Esophagus muscularis mucosa (tissue), 4 donors: ENCODE measurements at regions not wholly inside any gene's neighbourhood (a gene's known extent, or its start where the extent isn't known, plus 50 kb on each side); places are given as distances from the start of the nearest gene placed in this dataset.

Source experiments
- DNase-seq: peaks from one replicate; pipeline ENCODE4 v3.0.0-alpha.2; 2017; ENCODE audit errors: extremely low spot score
- H3K27ac ChIP-seq, 4 donors: fragments of 200-600 bp; sonication (generic); replicated peaks in 1 of 4; 1 replicate in 3 of 4; 2 replicates in 1 of 4; pipeline ENCODE4 v1.5.1; 2016 to 2019; ENCODE audit warnings: mild to moderate bottlenecking in 1 of 4
- H3K27me3 ChIP-seq, 4 donors: fragments of 200-600 bp; sonication (generic); one replicate each; pipeline versions ENCODE4 v1.5.1 to v1.6.0; 2016 to 2019
- H3K36me3 ChIP-seq, 4 donors: fragments of 200-600 bp; sonication (generic); one replicate each; pipeline ENCODE4 v1.5.1; 2016 to 2019
- H3K4me1 ChIP-seq, 4 donors: fragments of 200-600 bp; sonication (generic); one replicate each; pipeline ENCODE4 v1.5.1; 2016 to 2019
- H3K4me3 ChIP-seq, 4 donors: fragments of 200-600 bp; sonication (generic); 1 replicate in 2 of 4; 2 replicates in 2 of 4; pipeline ENCODE4 v1.5.1; 2016 to 2019; ENCODE audit warnings: mild to moderate bottlenecking in 4 of 4, moderate library complexity in 1 of 4
- H3K9me3 ChIP-seq, 4 donors: fragments of 200-600 bp; sonication (generic); 1 replicate in 3 of 4; 2 replicates in 1 of 4; pipeline ENCODE4 v1.5.1; 2016 to 2019
- EP300 ChIP-seq: sonication (generic); formaldehyde crosslinking; IDR thresholded peaks from one replicate; pipeline ENCODE4 v1.6.1; 2017; ENCODE audit warnings: antibody characterized with exemption
- POLR2A ChIP-seq: fragments of 450-650 bp; IDR thresholded peaks from one replicate; pipeline ENCODE4 v1.6.1; 2017; ENCODE audit warnings: antibody characterized with exemption, moderate library complexity, mild to moderate bottlenecking, low read depth
- POLR2AphosphoS5 ChIP-seq, 2 donors: sonication (generic); formaldehyde crosslinking; IDR thresholded peaks; one replicate each; pipeline ENCODE4 v1.6.1; 2017; ENCODE audit warnings: antibody characterized with exemption in 2 of 2
- WGBS: methylation state at CpG from one replicate; pipeline ENCODE4 v1.1.5; 2018; 5-methylcytosine and 5-hydroxymethylcytosine counted together
- intact Hi-C: fragments of 100-400 bp; cut with DNase I; formaldehyde crosslinking; loops from one replicate; pipeline ENCODE4 v1.15.1; 2023
- TF ChIP-seq, protein P1 (sequence below), 3 experiments: fragments of 200-600 bp in 2 of 3; fragments of 450-650 bp in 1 of 3; sonication (generic) in 2 of 3; IDR thresholded peaks; one replicate each; pipeline ENCODE4 v1.5.1; 2017 to 2019; ENCODE audit warnings: antibody characterized with exemption in 3 of 3, mild to moderate bottlenecking in 2 of 3, moderate library complexity in 1 of 3

DNA sequence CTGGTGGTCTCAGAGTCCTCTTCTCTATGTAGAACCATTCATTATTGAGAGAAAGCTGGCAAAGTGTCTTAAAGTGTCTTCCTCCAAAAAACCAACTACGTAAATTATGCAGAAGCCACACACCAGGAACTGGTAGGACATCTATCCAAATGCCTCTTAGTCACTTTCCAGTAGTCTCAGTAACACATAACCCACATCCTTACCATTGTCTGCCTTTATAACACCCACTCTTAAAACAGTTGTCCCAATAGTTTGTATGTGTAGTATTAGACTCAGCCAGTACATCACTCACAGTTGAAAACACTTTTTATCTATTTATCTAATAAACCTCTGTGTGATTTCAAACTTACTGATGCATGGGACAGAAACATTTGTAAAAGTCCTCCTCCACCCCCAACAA is 143.6 kb upstream of the HNRNPA3 start:
- 96% methylated on average over 1 of the region's 1 CpG for WGBS
- H3K36me3 ChIP-seq = no peaks in the 10 kb centered on the region
- H3K4me1 ChIP-seq = no peaks in the 10 kb centered on the region
- H3K4me3 ChIP-seq = no peak overlapping the region
- TF ChIP-seq POLR2A (no peak), POLR2AphosphoS5 (IDR thresholded peaks at IDR 0.05) (no peak), EP300 (no peak)
- no peak overlapping the region for H3K27ac ChIP-seq
- H3K9me3 ChIP-seq = no peaks in the 10 kb centered on the region
- intact Hi-C loops = no loop called here
- DNase-seq = no peak
- H3K27me3 ChIP-seq = no peaks in the 10 kb centered on the region

DNA sequence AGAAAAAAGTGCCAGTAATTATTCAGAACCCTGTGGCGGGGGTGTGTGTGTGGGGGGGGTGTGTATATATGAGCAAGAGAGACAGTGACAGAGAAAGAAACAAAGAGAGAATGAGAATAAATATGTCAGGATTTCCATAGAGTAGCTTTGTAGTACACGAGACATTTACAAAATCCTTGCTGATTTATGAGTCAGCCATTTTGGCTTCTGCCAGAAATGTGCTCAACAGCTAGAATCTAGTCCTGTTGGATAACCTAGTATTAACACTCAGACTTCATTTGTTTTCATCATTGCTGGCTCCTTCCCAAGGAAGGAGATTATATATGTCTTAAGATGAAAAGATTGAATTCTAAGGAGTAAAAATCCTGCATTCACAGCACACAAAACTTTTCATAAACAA is 140.5 kb upstream of the HNRNPA3 start:
- DNase-seq = no peak
- no peaks in the 10 kb centered on the region for H3K4me1 ChIP-seq
- H3K27me3 ChIP-seq = no peaks in the 10 kb centered on the region
- WGBS = 35% methylated on average over 2 of the region's 2 CpGs
- intact Hi-C loops = no loop called here
- H3K27ac ChIP-seq = no peak overlapping the region
- TF ChIP-seq, protein P1, sequence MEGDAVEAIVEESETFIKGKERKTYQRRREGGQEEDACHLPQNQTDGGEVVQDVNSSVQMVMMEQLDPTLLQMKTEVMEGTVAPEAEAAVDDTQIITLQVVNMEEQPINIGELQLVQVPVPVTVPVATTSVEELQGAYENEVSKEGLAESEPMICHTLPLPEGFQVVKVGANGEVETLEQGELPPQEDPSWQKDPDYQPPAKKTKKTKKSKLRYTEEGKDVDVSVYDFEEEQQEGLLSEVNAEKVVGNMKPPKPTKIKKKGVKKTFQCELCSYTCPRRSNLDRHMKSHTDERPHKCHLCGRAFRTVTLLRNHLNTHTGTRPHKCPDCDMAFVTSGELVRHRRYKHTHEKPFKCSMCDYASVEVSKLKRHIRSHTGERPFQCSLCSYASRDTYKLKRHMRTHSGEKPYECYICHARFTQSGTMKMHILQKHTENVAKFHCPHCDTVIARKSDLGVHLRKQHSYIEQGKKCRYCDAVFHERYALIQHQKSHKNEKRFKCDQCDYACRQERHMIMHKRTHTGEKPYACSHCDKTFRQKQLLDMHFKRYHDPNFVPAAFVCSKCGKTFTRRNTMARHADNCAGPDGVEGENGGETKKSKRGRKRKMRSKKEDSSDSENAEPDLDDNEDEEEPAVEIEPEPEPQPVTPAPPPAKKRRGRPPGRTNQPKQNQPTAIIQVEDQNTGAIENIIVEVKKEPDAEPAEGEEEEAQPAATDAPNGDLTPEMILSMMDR (IDR thresholded peaks at IDR 0.05) = no peak
- TF ChIP-seq POLR2A (no peak), POLR2AphosphoS5 (IDR thresholded peaks at IDR 0.05) (no peak), EP300 (no peak)
- H3K4me3 ChIP-seq = no peak overlapping the region
- no peaks in the 10 kb centered on the region for H3K36me3 ChIP-seq
- no peaks in the 10 kb centered on the region for H3K9me3 ChIP-seq

DNA sequence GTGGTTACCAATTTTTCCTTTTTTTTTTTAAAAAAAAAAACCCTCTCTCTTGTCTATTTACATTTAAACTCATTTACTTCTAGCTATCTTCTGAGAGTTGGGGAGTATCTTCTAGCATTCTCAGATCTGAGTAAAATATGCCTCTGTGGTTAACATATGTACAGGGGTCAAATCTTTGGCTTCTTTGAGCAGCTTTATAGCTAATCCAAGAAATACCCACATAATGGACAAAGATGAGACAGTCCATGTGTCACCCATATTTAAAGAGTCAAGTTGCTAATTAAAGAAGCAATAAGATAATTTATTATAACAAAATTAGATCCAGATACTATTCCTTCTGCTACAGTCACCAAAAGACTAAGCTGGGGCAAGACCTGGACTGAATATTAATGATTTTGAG is 139.0 kb upstream of the HNRNPA3 start:
- intact Hi-C loops = no loop called here
- Histone ChIP-seq H3K27ac (no peak overlapping the region), H3K36me3 (no peaks in the 10 kb centered on the region), H3K4me1 (no peaks in the 10 kb centered on the region), H3K27me3 (no peaks in the 10 kb centered on the region), H3K9me3 (no peaks in the 10 kb centered on the region), H3K4me3 (no peak overlapping the region)
- TF ChIP-seq EP300 (no peak), POLR2A (no peak), POLR2AphosphoS5 (IDR thresholded peaks at IDR 0.05) (no peak)
- TF ChIP-seq, protein P1 (IDR thresholded peaks at IDR 0.05) = no peak
- no peak for DNase-seq

DNA sequence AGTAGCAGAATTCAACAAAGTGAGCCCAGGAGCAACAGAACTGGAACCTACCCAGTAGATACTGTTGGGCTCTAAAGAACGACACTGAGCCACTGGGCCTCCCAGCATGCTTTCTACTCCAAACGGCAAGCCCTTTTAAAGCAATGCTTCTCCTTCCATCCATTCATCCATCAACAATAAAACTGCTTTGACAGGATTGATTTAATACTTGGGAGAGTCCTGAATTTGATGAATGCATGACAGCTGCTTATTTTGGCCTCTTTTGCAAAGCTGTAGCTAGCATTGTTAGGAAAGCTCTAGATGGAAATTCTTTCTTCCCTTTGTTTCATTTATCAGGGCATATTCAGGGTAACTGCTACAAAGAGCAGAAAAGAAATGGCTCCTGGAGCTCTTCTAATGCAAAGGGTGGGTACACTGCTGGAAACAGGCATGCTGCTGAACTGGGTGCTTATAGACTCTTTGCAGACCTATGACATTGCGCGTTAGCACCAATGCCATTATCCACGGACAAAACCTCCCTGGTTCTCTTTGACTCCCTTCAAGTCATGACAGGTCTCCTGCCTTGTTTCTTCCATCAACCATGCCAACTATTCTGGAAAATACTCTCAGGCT is 138.4 kb upstream of the HNRNPA3 start:
- Histone ChIP-seq H3K4me3 (no peak overlapping the region), H3K9me3 (no peaks in the 10 kb centered on the region), H3K27ac (no peak overlapping the region), H3K36me3 (no peaks in the 10 kb centered on the region), H3K4me1 (no peaks in the 10 kb centered on the region), H3K27me3 (no peaks in the 10 kb centered on the region)
- no peak for TF ChIP-seq POLR2A
- intact Hi-C loops = no loop called here
- DNase-seq = no peak
- WGBS = 82% methylated on average over 5 of the region's 5 CpGs

DNA sequence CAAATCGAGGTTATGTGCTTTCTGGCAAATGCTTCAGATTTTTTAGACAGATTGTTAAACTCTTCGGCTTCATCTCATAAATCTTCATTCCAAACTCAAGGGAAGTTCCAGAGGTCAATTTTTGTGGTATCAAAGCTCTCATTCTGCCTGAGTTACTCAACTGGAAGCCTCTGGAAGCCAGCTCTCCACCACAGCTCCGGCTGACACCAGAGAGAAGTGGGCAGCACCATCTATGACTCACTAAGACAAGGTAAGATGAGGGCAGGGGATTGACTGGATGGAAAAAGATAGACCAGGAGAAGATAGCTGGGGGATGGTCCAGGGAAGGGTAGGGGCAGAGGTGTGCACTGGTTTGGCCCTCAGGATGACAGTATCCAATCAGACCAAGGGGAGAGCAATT is 137.3 kb upstream of the HNRNPA3 start:
- Histone ChIP-seq H3K4me1 (no peaks in the 10 kb centered on the region), H3K4me3 (no peak overlapping the region), H3K27ac (no peak overlapping the region), H3K9me3 (no peaks in the 10 kb centered on the region), H3K27me3 (peaks cover 0 to 6% (median 0%) of the 10 kb centered on the region in 4 donors), H3K36me3 (no peaks in the 10 kb centered on the region)
- intact Hi-C loops = no loop called here
- DNase-seq = no peak
- TF ChIP-seq, protein P1 (IDR thresholded peaks at IDR 0.05) = no peak
- TF ChIP-seq EP300 (no peak), POLR2AphosphoS5 (IDR thresholded peaks at IDR 0.05) (no peak), POLR2A (no peak)
- WGBS = 31% methylated on average over 3 of the region's 3 CpGs

DNA sequence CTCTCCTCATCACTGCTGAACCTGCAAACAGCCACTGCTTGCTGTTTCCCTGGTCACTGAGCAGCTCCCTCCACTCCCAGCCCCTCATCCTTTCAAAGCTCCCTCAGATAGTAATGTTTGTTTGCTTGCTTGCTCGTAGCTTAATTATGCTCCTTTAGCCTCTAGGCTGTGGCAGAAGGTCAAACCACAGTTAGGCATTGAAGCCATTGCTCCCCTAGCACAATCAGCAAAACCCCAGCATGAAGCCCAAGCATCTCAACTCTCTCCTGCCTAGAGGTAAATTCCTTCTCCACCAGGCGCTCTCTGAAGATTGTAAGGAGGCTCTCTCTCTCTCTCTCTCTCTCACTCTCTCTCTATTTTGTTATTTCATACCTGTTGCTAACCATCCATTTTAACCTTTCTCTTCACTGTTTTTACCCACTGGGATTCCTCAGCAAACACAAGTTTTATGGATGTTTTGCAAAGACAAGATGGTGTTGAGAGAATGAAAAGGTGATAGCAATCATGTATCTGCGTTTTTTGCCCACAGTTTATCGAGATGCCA is 135.9 kb upstream of the HNRNPA3 start:
- no peak overlapping the region for H3K27ac ChIP-seq
- TF ChIP-seq EP300 (no peak), POLR2A (no peak), POLR2AphosphoS5 (IDR thresholded peaks at IDR 0.05) (no peak)
- TF ChIP-seq, protein P1 (IDR thresholded peaks at IDR 0.05) = no peak
- H3K27me3 ChIP-seq = peaks cover 0 to 6% (median 0%) of the 10 kb centered on the region in 4 donors
- H3K36me3 ChIP-seq = no peaks in the 10 kb centered on the region
- no peak for DNase-seq
- WGBS = 83% methylated on average over 4 of the region's 4 CpGs
- H3K4me1 ChIP-seq = no peaks in the 10 kb centered on the region
- H3K4me3 ChIP-seq = no peak overlapping the region
- no peaks in the 10 kb centered on the region for H3K9me3 ChIP-seq
- intact Hi-C loops = no loop called here
